Bone marrow (tissue), 2 donors: ENCODE measurements at regions not wholly inside any gene's neighbourhood (a gene's known extent, or its start where the extent isn't known, plus 50 kb on each side); places are given as distances from the start of the nearest gene placed in this dataset.
"Not testable (repeated sequence)": the region's sequence is repeated elsewhere in the genome, so short reads cannot be mapped to it uniquely, and the experiment has no call there.

Experiments
- DNase-seq, 2 donors: peaks; one replicate each; lab custom pipeline; 2025; lab: John Stamatoyannopoulos, UW

- no peak for DNase-seq
Observed at GRCh38 chr14:71739273-71739990, 192.8 kb upstream of the RGS6 start.

GRCh38 chr14:71741241-71741640 is 191.0 kb upstream of the RGS6 start:
- DNase-seq: no peak

- DNase-seq: no peak
Observed at GRCh38 chr14:71742485-71742884, 189.7 kb upstream of the RGS6 start.

- no peak for DNase-seq
Observed at GRCh38 chr14:71745072-71745471, 187.2 kb upstream of the RGS6 start.

- no peak for DNase-seq
Observed at GRCh38 chr14:71748196-71748595, 184.0 kb upstream of the RGS6 start.

- DNase-seq: no peak
Observed at GRCh38 chr14:71749613-71750238, 182.5 kb upstream of the RGS6 start.

GRCh38 chr14:71751264-71751663 is 181.0 kb upstream of the RGS6 start:
- DNase-seq: no peak

- no peak for DNase-seq
Observed at GRCh38 chr14:71752111-71752738, 180.0 kb upstream of the RGS6 start.

- DNase-seq: peak; percentile 36 to 59
Observed at GRCh38 chr14:71753126-71753830, 179.0 kb upstream of the RGS6 start.

- no peak for DNase-seq
Observed at GRCh38 chr14:71753976-71754375, 178.3 kb upstream of the RGS6 start.

- DNase-seq: no peak
Observed at GRCh38 chr14:71754422-71755095, 177.7 kb upstream of the RGS6 start.

GRCh38 chr14:71758229-71758951 is 173.8 kb upstream of the RGS6 start:
- no peak for DNase-seq

GRCh38 chr14:71762575-71762974 is 169.7 kb upstream of the RGS6 start:
- no peak for DNase-seq

- no peak for DNase-seq
Observed at GRCh38 chr14:71764701-71765382, 167.4 kb upstream of the RGS6 start.

- DNase-seq: no peak
Observed at GRCh38 chr14:71765505-71765904, 166.7 kb upstream of the RGS6 start.

- no peak for DNase-seq
Observed at GRCh38 chr14:71770431-71770830, 161.8 kb upstream of the RGS6 start.

- DNase-seq: not testable (repeated sequence)
Observed at GRCh38 chr14:71771421-71771820, 160.8 kb upstream of the RGS6 start.

- not testable (repeated sequence) for DNase-seq
Observed at GRCh38 chr14:71771996-71772395, 160.2 kb upstream of the RGS6 start.

- no peak for DNase-seq
Observed at GRCh38 chr14:71773898-71774481, 158.2 kb upstream of the RGS6 start.
